ENCODE measurements at regions not wholly inside any gene's neighbourhood (a gene's known extent, or its start where the extent isn't known, plus 50 kb on each side); places are given as distances from the start of the nearest gene placed in this dataset.

DNA sequence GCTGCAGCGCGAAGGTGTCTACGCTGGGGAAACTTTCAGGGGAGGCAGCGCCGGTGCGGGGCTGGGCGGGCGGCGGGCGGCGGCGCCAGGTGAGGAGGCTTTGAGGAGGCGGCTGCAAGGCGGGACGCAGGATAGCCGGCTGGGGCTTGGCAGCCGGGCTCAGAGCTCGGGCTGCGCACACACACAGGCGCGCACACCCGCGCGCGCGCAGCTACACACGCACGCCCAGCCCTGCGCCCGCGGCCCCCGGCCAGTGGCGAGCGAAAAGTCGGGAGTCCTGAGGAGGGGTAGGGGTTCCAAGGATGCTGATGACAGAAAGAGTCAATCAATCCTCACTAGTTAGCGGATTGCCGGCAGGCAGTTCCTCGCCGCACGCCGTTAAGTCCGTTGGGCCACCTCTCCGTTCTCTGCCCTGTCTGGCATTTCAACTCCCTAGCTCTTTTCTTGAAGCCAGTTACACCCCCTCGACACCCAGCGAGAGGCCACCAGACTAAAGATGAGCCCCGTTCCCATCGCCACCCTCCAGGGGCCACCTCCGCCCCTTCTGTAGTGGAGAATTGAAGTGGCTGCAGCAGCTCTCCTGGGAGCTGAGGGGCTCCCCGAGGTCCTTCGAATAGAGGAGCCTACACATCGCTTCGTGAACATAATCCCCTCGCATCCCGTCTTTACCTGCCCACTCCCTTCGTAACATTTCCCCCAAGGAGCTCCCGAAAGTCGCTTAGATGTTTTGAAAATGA is 1640.3 kb upstream of the C9orf72 start, which contains the start of gene LINGO2:
TSS of gene LINGO2 (minus strand) at position 185 of the 737 bp plus-strand sequence.
- no peaks in the 10 kb centered on the region for H3K9me3 ChIP-seq
- peak; percentile 61 for DNase-seq
- intact Hi-C loops (cut with DNase I; ENCODE audit: low total_unique reads): no loop called here
- H3K4me3 ChIP-seq: peak within 1 kb of the TSS; percentile 46 to 69
- TF ChIP-seq POLR2A (IDR thresholded peaks at IDR 0.05): no peak
- TF ChIP-seq, protein P1, sequence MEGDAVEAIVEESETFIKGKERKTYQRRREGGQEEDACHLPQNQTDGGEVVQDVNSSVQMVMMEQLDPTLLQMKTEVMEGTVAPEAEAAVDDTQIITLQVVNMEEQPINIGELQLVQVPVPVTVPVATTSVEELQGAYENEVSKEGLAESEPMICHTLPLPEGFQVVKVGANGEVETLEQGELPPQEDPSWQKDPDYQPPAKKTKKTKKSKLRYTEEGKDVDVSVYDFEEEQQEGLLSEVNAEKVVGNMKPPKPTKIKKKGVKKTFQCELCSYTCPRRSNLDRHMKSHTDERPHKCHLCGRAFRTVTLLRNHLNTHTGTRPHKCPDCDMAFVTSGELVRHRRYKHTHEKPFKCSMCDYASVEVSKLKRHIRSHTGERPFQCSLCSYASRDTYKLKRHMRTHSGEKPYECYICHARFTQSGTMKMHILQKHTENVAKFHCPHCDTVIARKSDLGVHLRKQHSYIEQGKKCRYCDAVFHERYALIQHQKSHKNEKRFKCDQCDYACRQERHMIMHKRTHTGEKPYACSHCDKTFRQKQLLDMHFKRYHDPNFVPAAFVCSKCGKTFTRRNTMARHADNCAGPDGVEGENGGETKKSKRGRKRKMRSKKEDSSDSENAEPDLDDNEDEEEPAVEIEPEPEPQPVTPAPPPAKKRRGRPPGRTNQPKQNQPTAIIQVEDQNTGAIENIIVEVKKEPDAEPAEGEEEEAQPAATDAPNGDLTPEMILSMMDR (IDR thresholded peaks at IDR 0.05): no peak
- no peaks in the 10 kb centered on the region for H3K36me3 ChIP-seq (ENCODE audit: low read depth, missing control alignments)
- H3K4me1 ChIP-seq: no peaks in the 10 kb centered on the region
- 1 to 2% methylated on average over 17 to 37 of the region's 57 CpGs for WGBS, 2 donors
- H3K27me3 ChIP-seq: no peaks in the 10 kb centered on the region
- no peak within 1 kb of the TSS for H3K27ac ChIP-seq

DNA sequence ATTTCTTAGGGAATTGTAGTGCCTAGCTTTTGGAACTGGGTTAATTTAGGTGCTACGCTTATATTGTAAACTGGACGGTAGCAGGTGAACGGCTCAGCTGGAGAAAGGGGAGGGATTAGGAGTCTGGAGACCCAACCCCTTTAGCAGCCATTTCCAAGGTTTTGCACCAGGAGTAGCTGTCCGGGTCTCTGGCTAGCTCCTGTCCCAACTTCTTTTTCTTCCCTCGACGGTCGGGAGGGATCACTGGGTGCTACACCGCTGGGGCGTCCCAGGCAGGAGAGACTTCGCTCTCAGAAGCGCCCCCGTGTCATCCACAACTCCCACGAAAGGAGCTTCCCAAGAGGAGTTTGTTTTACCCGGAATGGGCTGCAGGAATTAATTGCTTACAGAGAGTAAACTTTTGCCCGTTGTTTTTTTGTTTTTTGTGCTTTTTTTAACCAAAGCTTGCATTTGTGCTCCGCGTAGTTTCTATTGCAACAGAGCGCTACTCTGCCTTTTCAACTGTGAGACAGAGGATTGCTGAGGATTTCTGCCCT is 1640.9 kb upstream of the C9orf72 start:
- Histone ChIP-seq H3K4me1 (no peaks in the 10 kb centered on the region), H3K9me3 (no peaks in the 10 kb centered on the region), H3K4me3 (peak overlapping the region; percentile 46 to 69), H3K27me3 (no peaks in the 10 kb centered on the region), H3K27ac (no peak overlapping the region), H3K36me3 (ENCODE audit: low read depth, missing control alignments) (no peaks in the 10 kb centered on the region)
- intact Hi-C loops (cut with DNase I; ENCODE audit: low total_unique reads): no loop called here
- DNase-seq: peak; percentile 78
- TF ChIP-seq, protein P1 (IDR thresholded peaks at IDR 0.05): no peak
- TF ChIP-seq POLR2A (IDR thresholded peaks at IDR 0.05): no peak
- whole genome bisulfite sequencing, 2 donors: 2% methylated on average over 18 of the region's 18 CpGs

DNA sequence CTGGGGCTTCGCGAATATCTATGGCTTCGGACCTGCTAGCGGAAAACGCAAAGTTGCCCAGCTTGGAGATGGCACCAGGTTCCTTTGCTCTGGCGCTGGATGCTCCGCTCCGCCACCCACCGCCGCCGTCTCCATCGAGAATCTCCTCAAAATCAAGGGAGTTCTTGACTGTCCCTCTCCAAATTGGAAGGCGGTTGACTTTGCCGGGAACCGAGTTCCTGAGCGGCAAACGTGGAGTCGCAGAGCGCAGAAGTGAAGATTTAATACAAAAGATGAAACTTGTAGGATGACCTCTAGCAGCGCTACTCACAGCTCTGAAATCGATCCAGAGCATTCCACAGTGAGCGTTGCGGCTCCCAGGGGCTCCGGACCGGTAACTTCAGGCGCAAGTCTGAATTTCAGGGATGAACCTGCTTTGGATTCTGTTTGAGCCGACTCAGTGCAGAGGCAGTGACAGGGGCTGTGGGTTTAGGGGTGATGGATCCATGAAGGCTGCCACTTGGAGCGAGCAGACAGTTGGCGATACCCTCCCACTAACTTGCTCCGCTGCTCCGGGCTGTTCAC is 1641.5 kb upstream of the C9orf72 start:
- TF ChIP-seq POLR2A (IDR thresholded peaks at IDR 0.05): no peak
- TF ChIP-seq, protein P1 (IDR thresholded peaks at IDR 0.05): no peak
- intact Hi-C loops (cut with DNase I; ENCODE audit: low total_unique reads): no loop called here
- no peaks in the 10 kb centered on the region for H3K4me1 ChIP-seq
- no peaks in the 10 kb centered on the region for H3K27me3 ChIP-seq
- no peak overlapping the region for H3K27ac ChIP-seq
- peak overlapping the region; percentile 46 to 69 for H3K4me3 ChIP-seq
- DNase-seq: peak; percentile 26
- no peaks in the 10 kb centered on the region for H3K9me3 ChIP-seq
- H3K36me3 ChIP-seq (ENCODE audit: low read depth, missing control alignments): no peaks in the 10 kb centered on the region
- WGBS, 2 donors: 2 to 4% methylated on average over 29 to 31 of the region's 31 CpGs

DNA sequence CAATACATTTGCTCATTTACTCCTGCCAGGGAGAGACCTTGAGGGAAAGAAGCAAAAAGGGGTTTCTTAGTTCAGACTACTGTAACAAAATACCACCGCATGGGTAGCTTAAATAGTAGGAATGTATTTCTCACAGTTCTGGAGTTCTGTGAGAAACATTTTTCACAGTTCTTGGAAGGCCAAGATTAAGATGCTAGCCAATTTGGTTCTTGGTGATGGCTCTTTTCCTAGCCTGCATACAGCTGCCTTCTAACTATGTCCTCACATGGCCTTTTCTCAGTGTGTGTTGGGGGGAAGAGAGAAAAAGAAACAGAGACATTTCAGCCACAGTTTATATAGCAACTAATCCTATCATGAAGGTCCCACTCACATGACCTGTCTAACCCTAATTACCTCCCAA is 1644.7 kb upstream of the C9orf72 start:
- Histone ChIP-seq H3K9me3 (no peaks in the 10 kb centered on the region), H3K4me1 (no peaks in the 10 kb centered on the region), H3K27me3 (no peaks in the 10 kb centered on the region), H3K27ac (no peak overlapping the region), H3K4me3 (no peak overlapping the region), H3K36me3 (ENCODE audit: low read depth, missing control alignments) (no peaks in the 10 kb centered on the region)
- TF ChIP-seq, protein P1 (IDR thresholded peaks at IDR 0.05): no peak
- no peak for TF ChIP-seq POLR2A (IDR thresholded peaks at IDR 0.05)
- WGBS, 2 donors: 82 to 91% methylated on average over 1 of the region's 1 CpG
- DNase-seq: no peak
- intact Hi-C loops (cut with DNase I; ENCODE audit: low total_unique reads): no loop called here

All from testis (tissue), 2 donors.